Sigmoid colon (tissue), 6 donors: ENCODE measurements at regions not wholly inside any gene's neighbourhood (a gene's known extent, or its start where the extent isn't known, plus 50 kb on each side); places are given as distances from the start of the nearest gene placed in this dataset.

ENCODE experiments used
- DNase-seq: peaks from one replicate; pipeline ENCODE4 v3.0.0-alpha.2; 2019
- H3K27ac ChIP-seq, 4 donors: fragments of 200-600 bp; sonication (generic); one replicate each; pipeline ENCODE4 v1.5.1; 2016 to 2019; ENCODE audit warnings: mild to moderate bottlenecking in 1 of 4
- H3K27me3 ChIP-seq, 3 donors: fragments of 200-600 bp; sonication (generic); one replicate each; pipeline ENCODE4 v1.5.1; 2019; ENCODE audit warnings: mild to moderate bottlenecking in 1 of 3
- H3K36me3 ChIP-seq, 4 donors: fragments of 200-600 bp; sonication (generic); one replicate each; pipeline ENCODE4 v1.5.1; 2016 to 2019
- H3K4me1 ChIP-seq, 4 donors: fragments of 200-600 bp; sonication (generic); one replicate each; pipeline ENCODE4 v1.5.1; 2017 to 2019
- H3K4me3 ChIP-seq, 4 donors: fragments of 200-600 bp; sonication (generic); one replicate each; pipeline ENCODE4 v1.5.1; 2017 to 2019; ENCODE audit warnings: mild to moderate bottlenecking in 2 of 4, moderate library complexity in 1 of 4
- H3K9me3 ChIP-seq, 4 donors: fragments of 200-600 bp in 3 of 4; sonication (generic) in 3 of 4; one replicate each; pipeline versions ENCODE4 v1.5.1 to v1.6.1; 2013 to 2019
- CTCF ChIP-seq, 4 experiments: fragments of 450-650 bp in 3 of 4; fragments of 200-600 bp in 1 of 4; IDR thresholded peaks; one replicate each; pipeline ENCODE4 v1.5.1; 2016 to 2019; ENCODE audit warnings: antibody characterized with exemption in 4 of 4, mild to moderate bottlenecking in 3 of 4, moderate library complexity in 2 of 4
- EP300 ChIP-seq, 4 donors: sonication (generic); formaldehyde crosslinking; IDR thresholded peaks; one replicate each; pipeline ENCODE4 v1.6.1; 2017; ENCODE audit warnings: antibody characterized with exemption in 4 of 4
- POLR2A ChIP-seq, 2 donors: fragments of 450-650 bp; IDR thresholded peaks; one replicate each; pipeline ENCODE4 v1.6.1; 2016; ENCODE audit warnings: antibody characterized with exemption in 2 of 2, mild to moderate bottlenecking in 2 of 2, moderate library complexity in 2 of 2
- POLR2AphosphoS5 ChIP-seq, 4 donors: sonication (generic); formaldehyde crosslinking; IDR thresholded peaks; one replicate each; pipeline ENCODE4 v1.6.1; 2017; ENCODE audit warnings: antibody characterized with exemption in 4 of 4
- WGBS, 2 donors: extraction: QIAGEN DNeasy Blood & Tissue Kit; methylation state at CpG; one replicate each; pipeline ENCODE4 v1.1.7; 2013; 5-methylcytosine and 5-hydroxymethylcytosine counted together
- intact Hi-C: fragments of 100-400 bp; cut with DNase I; formaldehyde crosslinking; loops from one replicate; pipeline ENCODE4 v1.15.1; 2023
- donor health status: healthy with polysubstance abuse.
- donor health status: healthy.

DNA sequence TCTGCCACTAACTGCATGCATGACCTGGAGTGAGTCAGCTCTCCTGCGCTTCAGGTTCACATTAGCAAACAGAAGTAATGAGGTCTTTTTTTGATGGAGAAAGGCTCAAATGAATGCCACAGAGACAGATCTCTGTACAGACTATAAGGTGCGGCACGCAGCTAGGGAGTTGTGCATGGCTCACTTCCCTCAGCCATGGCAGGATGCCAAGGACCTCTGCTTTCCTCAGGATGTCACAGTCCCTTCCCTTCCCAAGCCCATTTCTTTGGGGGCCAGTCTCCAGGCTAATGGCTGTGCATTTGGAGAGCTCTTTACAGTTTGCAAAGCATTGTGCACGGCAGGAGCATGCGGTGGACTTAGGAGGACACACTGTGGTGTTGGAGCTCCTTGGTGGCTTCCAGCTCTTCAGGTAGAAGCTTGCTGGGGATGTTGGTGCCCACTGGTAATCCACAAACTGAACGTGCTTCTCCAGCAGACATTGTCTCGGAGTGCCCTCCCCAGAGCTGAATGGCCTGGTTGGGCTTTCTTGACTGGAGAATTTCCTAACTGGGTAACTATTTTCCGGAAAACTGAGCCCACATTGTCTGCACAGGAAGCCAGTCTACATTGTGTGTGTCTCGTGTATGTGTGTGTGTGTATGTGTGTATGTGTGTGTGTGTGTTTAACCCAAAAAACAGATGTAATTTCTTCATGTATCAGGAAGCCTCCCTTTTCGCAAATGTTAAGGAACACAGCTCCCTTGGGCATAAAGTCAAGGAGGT lies 172.5 kb upstream of the TLE3 start:
- peak overlapping the region in 3 of 4 donors; percentile 58 to 82 (median 75) for H3K27ac ChIP-seq

GRCh38 chr15:70269311-70269911 lies 171.7 kb upstream of the TLE3 start:
- no peak for DNase-seq
- H3K27me3 ChIP-seq, result no peaks in the 10 kb centered on the region
- WGBS, 2 donors, result 89 to 92% methylated on average over 9 of the region's 9 CpGs
- intact Hi-C loops, result loop anchor here (5.0 to 10.0 kb wide), 2 partner anchors 75 to 117 kb away; no protein-coding TSS in a partner anchor
- no peak overlapping the region for H3K4me3 ChIP-seq
- H3K9me3 ChIP-seq, result no peaks in the 10 kb centered on the region
- TF ChIP-seq POLR2AphosphoS5 (IDR thresholded peaks at IDR 0.05), result peak in 1 of 4 donors; percentile 32
- no peak for TF ChIP-seq POLR2A (IDR thresholded peaks at IDR 0.05)
- TF ChIP-seq EP300 (IDR thresholded peaks at IDR 0.05), result no peak
- no peak for TF ChIP-seq CTCF (IDR thresholded peaks at IDR 0.05)
- no peaks in the 10 kb centered on the region for H3K36me3 ChIP-seq
- H3K4me1 ChIP-seq, result peaks cover 0 to 73% (median 60%) of the 10 kb centered on the region in 4 donors
- H3K27ac ChIP-seq, result peak overlapping the region in 3 of 4 donors; percentile 58 to 82 (median 75)

More for the DNA sequence above, 172.5 kb upstream of the TLE3 start:
- Histone ChIP-seq H3K27me3 (no peaks in the 10 kb centered on the region), H3K9me3 (no peaks in the 10 kb centered on the region), H3K4me1 (peaks cover 0 to 65% (median 52%) of the 10 kb centered on the region in 4 donors), H3K4me3 (no peak overlapping the region), H3K36me3 (no peaks in the 10 kb centered on the region)
- WGBS, 2 donors, result 65 to 72% methylated on average over 10 of the region's 10 CpGs
- intact Hi-C loops, result loop anchor here (2.0 to 10.0 kb wide), 5 partner anchors 52 to 173 kb away; partner anchors contain the start of gene TLE3
- TF ChIP-seq POLR2AphosphoS5 (IDR thresholded peaks at IDR 0.05) (peak; percentile 28 to 59 (median 40)), CTCF (IDR thresholded peaks at IDR 0.05) (no peak)
- no peak for DNase-seq

- Histone ChIP-seq H3K9me3 (no peaks in the 10 kb centered on the region), H3K27ac (peak overlapping the region in 3 of 4 donors; percentile 58 to 82 (median 75)), H3K36me3 (no peaks in the 10 kb centered on the region), H3K4me1 (peaks cover 0 to 79% (median 66%) of the 10 kb centered on the region in 4 donors), H3K27me3 (no peaks in the 10 kb centered on the region), H3K4me3 (no peak overlapping the region)
- no peak for TF ChIP-seq EP300 (IDR thresholded peaks at IDR 0.05)
- no peak for TF ChIP-seq POLR2AphosphoS5 (IDR thresholded peaks at IDR 0.05)
- TF ChIP-seq POLR2A (IDR thresholded peaks at IDR 0.05), result no peak
- no peak for TF ChIP-seq CTCF (IDR thresholded peaks at IDR 0.05)
- no peak for DNase-seq
- intact Hi-C loops, result loop anchor here (5.0 to 10.0 kb wide), 2 partner anchors 74 to 116 kb away; no protein-coding TSS in a partner anchor
- 75 to 82% methylated on average over 18 of the region's 18 CpGs for WGBS, 2 donors
Observed at GRCh38 chr15:70268698-70269251, 171.1 kb upstream of the TLE3 start.

- H3K4me1 ChIP-seq, result peaks cover 0 to 88% (median 74%) of the 10 kb centered on the region in 4 donors
- no peak overlapping the region for H3K27ac ChIP-seq
- no peaks in the 10 kb centered on the region for H3K9me3 ChIP-seq
- no peaks in the 10 kb centered on the region for H3K36me3 ChIP-seq
- intact Hi-C loops, result loop anchor here (5.0 to 10.0 kb wide), 2 partner anchors 73 to 116 kb away; no protein-coding TSS in a partner anchor
- WGBS, 2 donors, result 77 to 87% methylated on average over 6 of the region's 6 CpGs
- TF ChIP-seq CTCF (IDR thresholded peaks at IDR 0.05) (no peak), POLR2A (IDR thresholded peaks at IDR 0.05) (no peak), POLR2AphosphoS5 (IDR thresholded peaks at IDR 0.05) (no peak), EP300 (IDR thresholded peaks at IDR 0.05) (no peak)
- H3K4me3 ChIP-seq, result no peak overlapping the region
- H3K27me3 ChIP-seq, result no peaks in the 10 kb centered on the region
- no peak for DNase-seq
Observed at GRCh38 chr15:70267879-70268278, 170.2 kb upstream of the TLE3 start.
